Ascending aorta (tissue), 2 donors: ENCODE measurements at regions not wholly inside any gene's neighbourhood (a gene's known extent, or its start where the extent isn't known, plus 50 kb on each side); places are given as distances from the start of the nearest gene placed in this dataset.

Experiments
- DNase-seq, 2 donors: peaks; one replicate each; pipeline ENCODE4 v3.0.0-alpha.2; 2019; ENCODE audit warnings: low spot score in 2 of 2
- H3K27ac ChIP-seq, 2 donors: fragments of 200-600 bp; sonication (generic); one replicate each; pipeline ENCODE4 v1.5.1; 2016 to 2017; ENCODE audit warnings: mild to moderate bottlenecking in 1 of 2
- H3K27me3 ChIP-seq: fragments of 200-600 bp; sonication (generic); one replicate; pipeline ENCODE4 v1.5.1; 2017
- H3K36me3 ChIP-seq, 2 donors: fragments of 200-600 bp; sonication (generic); one replicate each; pipeline ENCODE4 v1.5.1; 2016
- H3K4me1 ChIP-seq, 2 donors: fragments of 200-600 bp; sonication (generic); one replicate each; pipeline ENCODE4 v1.5.1; 2016 to 2017; ENCODE audit warnings: mild to moderate bottlenecking in 1 of 2
- H3K4me3 ChIP-seq, 2 donors: fragments of 200-600 bp; sonication (generic); one replicate each; pipeline ENCODE4 v1.5.1; 2016 to 2017; ENCODE audit warnings: mild to moderate bottlenecking in 1 of 2
- H3K9me3 ChIP-seq, 2 donors: fragments of 200-600 bp; sonication (generic); one replicate each; pipeline ENCODE4 v1.5.1; 2016
- intact Hi-C: fragments of 100-400 bp; cut with DNase I; formaldehyde crosslinking; loops from one replicate; pipeline ENCODE4 v1.15.1; 2023
- TF ChIP-seq, protein P1 (sequence below), 3 experiments: fragments of 200-600 bp in 2 of 3; fragments of 450-650 bp in 1 of 3; sonication (generic) in 2 of 3; IDR thresholded peaks; one replicate each; pipeline ENCODE4 v1.5.1; 2016 to 2019; ENCODE audit warnings: antibody characterized with exemption in 3 of 3, mild to moderate bottlenecking in 1 of 3, moderate library complexity in 1 of 3

- Histone ChIP-seq H3K27ac (no peak overlapping the region), H3K4me1 (no peaks in the 10 kb centered on the region)
Measured at GRCh38 chr22:47610764-47611163, 848.3 kb downstream of the TBC1D22A start.

GRCh38 chr22:47610281-47610680 is 847.8 kb downstream of the TBC1D22A start:
- Histone ChIP-seq H3K4me1 (no peaks in the 10 kb centered on the region), H3K36me3 (no peaks in the 10 kb centered on the region), H3K4me3 (no peak overlapping the region), H3K9me3 (no peaks in the 10 kb centered on the region), H3K27me3 (no peaks in the 10 kb centered on the region), H3K27ac (no peak overlapping the region)
- intact Hi-C loops = no loop called here
- no peak for DNase-seq
- TF ChIP-seq, protein P1, sequence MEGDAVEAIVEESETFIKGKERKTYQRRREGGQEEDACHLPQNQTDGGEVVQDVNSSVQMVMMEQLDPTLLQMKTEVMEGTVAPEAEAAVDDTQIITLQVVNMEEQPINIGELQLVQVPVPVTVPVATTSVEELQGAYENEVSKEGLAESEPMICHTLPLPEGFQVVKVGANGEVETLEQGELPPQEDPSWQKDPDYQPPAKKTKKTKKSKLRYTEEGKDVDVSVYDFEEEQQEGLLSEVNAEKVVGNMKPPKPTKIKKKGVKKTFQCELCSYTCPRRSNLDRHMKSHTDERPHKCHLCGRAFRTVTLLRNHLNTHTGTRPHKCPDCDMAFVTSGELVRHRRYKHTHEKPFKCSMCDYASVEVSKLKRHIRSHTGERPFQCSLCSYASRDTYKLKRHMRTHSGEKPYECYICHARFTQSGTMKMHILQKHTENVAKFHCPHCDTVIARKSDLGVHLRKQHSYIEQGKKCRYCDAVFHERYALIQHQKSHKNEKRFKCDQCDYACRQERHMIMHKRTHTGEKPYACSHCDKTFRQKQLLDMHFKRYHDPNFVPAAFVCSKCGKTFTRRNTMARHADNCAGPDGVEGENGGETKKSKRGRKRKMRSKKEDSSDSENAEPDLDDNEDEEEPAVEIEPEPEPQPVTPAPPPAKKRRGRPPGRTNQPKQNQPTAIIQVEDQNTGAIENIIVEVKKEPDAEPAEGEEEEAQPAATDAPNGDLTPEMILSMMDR (IDR thresholded peaks at IDR 0.05) = no peak

More at GRCh38 chr22:47610764-47611163, 848.3 kb downstream of the TBC1D22A start:
- DNase-seq = no peak
- H3K27me3 ChIP-seq = no peaks in the 10 kb centered on the region
- intact Hi-C loops = no loop called here
- no peaks in the 10 kb centered on the region for H3K36me3 ChIP-seq
- H3K4me3 ChIP-seq = no peak overlapping the region
- H3K9me3 ChIP-seq = no peaks in the 10 kb centered on the region
- TF ChIP-seq, protein P1 (IDR thresholded peaks at IDR 0.05) = no peak

DNA sequence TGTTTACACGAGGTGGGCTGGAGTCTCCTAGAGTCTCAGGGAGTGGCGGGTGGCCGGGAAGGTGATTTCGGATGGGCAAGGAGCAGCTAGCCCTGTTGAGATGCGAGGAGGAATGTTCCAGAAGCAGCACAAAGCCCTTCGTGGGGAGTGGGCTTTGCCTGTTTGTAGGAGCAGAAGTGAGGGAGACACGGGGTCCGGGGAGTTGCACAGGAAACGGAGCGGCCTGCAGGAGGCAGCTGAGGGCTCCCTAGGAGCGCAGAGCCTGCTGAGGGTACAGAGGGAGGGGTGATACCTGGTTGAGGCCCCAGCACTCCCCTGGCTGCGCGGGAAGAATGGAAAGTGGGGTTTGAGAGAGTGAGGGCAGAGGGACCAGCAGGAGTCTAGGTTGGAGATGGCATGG is 847.2 kb downstream of the TBC1D22A start:
- Histone ChIP-seq H3K4me1 (no peaks in the 10 kb centered on the region), H3K36me3 (no peaks in the 10 kb centered on the region), H3K4me3 (no peak overlapping the region), H3K27ac (no peak overlapping the region), H3K9me3 (no peaks in the 10 kb centered on the region), H3K27me3 (no peaks in the 10 kb centered on the region)
- TF ChIP-seq, protein P1 (IDR thresholded peaks at IDR 0.05) = no peak
- intact Hi-C loops = no loop called here
- no peak for DNase-seq

DNA sequence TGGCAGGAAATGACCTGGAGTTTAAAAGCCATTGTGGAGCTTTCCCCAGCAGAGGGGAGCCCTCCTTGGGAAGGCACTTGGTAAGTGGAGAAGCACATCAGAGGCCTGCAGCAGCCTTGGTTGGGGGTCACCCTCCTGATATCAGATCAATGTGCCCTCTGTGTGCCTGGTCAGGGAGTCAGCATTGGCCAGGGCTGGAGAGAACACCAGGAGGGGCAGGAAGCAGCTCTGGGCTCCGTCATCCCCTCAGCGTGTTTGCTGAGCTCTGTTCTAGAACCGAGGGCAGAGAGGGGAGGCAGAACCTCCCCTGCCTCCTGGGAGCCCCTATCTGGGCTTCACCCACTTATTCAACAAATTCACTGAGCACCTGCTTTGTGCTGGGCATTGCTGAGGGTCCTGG is 846.0 kb downstream of the TBC1D22A start:
- Histone ChIP-seq H3K4me1 (no peaks in the 10 kb centered on the region), H3K4me3 (no peak overlapping the region), H3K27ac (no peak overlapping the region), H3K27me3 (no peaks in the 10 kb centered on the region), H3K9me3 (no peaks in the 10 kb centered on the region), H3K36me3 (no peaks in the 10 kb centered on the region)
- intact Hi-C loops = no loop called here
- TF ChIP-seq, protein P1 (IDR thresholded peaks at IDR 0.05) = no peak
- peak in 1 of 2 donors; percentile 38 for DNase-seq

DNA sequence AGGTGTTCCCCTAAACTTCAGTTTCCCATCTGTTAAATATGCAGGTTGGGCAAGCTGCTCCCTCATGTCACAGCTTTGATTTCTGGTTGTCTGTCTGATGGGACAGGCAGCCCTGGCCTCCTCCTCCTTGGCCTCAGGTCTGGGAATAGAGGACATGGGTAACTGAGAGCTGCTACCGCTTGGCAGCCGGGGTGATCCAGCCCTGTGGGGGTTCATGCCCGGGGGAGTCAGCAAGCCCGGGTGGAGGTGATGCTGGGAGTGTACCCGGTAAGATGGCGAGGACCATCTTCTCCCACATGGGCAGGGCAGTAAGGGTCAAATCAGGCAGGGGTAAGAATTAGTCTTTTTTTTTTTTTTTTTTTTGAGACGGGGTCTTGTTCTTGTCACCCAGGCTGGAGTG is 845.0 kb downstream of the TBC1D22A start:
- Histone ChIP-seq H3K27me3 (no peaks in the 10 kb centered on the region), H3K36me3 (no peaks in the 10 kb centered on the region), H3K4me3 (no peak overlapping the region), H3K27ac (no peak overlapping the region), H3K9me3 (no peaks in the 10 kb centered on the region), H3K4me1 (no peaks in the 10 kb centered on the region)
- intact Hi-C loops = no loop called here
- peak in 1 of 2 donors; percentile 48 for DNase-seq
- TF ChIP-seq, protein P1 (IDR thresholded peaks at IDR 0.05) = no peak

GRCh38 chr22:47606426-47606825 is 844.0 kb downstream of the TBC1D22A start:
- Histone ChIP-seq H3K36me3 (no peaks in the 10 kb centered on the region), H3K9me3 (no peaks in the 10 kb centered on the region), H3K27ac (no peak overlapping the region), H3K4me1 (no peaks in the 10 kb centered on the region), H3K4me3 (no peak overlapping the region), H3K27me3 (no peaks in the 10 kb centered on the region)
- intact Hi-C loops = no loop called here
- peak in 1 of 2 donors; percentile 37 for DNase-seq
- TF ChIP-seq, protein P1 (IDR thresholded peaks at IDR 0.05) = no peak
